ENCODE measurements at regions not wholly inside any gene's neighbourhood (a gene's known extent, or its start where the extent isn't known, plus 50 kb on each side); places are given as distances from the start of the nearest gene placed in this dataset.

- in situ Hi-C loops (cut with MboI; ENCODE audit: low pct_unique_long_range_greater_than_20kb, low sequenced_read_pairs) = no loop called here
- no peak for DNase-seq
Observed at GRCh38 chr10:85527616-85528317, 838.8 kb downstream of the GRID1 start.

- no peak for DNase-seq
- in situ Hi-C loops (cut with MboI; ENCODE audit: low pct_unique_long_range_greater_than_20kb, low sequenced_read_pairs) = no loop called here
Observed at GRCh38 chr10:85528318-85528652, 838.3 kb downstream of the GRID1 start.

- DNase-seq = no peak
- in situ Hi-C loops (cut with MboI; ENCODE audit: low pct_unique_long_range_greater_than_20kb, low sequenced_read_pairs) = no loop called here
Observed at GRCh38 chr10:85531706-85532105, 834.9 kb downstream of the GRID1 start.

- DNase-seq = no peak
- in situ Hi-C loops (cut with MboI; ENCODE audit: low pct_unique_long_range_greater_than_20kb, low sequenced_read_pairs) = no loop called here
Observed at GRCh38 chr10:85532773-85533172, 833.8 kb downstream of the GRID1 start.

- DNase-seq = no peak
- in situ Hi-C loops (cut with MboI; ENCODE audit: low pct_unique_long_range_greater_than_20kb, low sequenced_read_pairs) = no loop called here
Observed at GRCh38 chr10:85535926-85536325, 830.7 kb downstream of the GRID1 start.

- in situ Hi-C loops (cut with MboI; ENCODE audit: low pct_unique_long_range_greater_than_20kb, low sequenced_read_pairs) = no loop called here
- no peak for DNase-seq
Observed at GRCh38 chr10:85537561-85537960, 829.0 kb downstream of the GRID1 start.

GRCh38 chr10:85538601-85539000 lies 828.0 kb downstream of the GRID1 start:
- in situ Hi-C loops (cut with MboI; ENCODE audit: low pct_unique_long_range_greater_than_20kb, low sequenced_read_pairs) = no loop called here

GRCh38 chr10:85542152-85542551 lies 824.4 kb downstream of the GRID1 start:
- in situ Hi-C loops (cut with MboI; ENCODE audit: low pct_unique_long_range_greater_than_20kb, low sequenced_read_pairs) = no loop called here
- no peak for DNase-seq

More at GRCh38 chr10:85538601-85539000, 828.0 kb downstream of the GRID1 start:
- no peak for DNase-seq

- no peak for DNase-seq
- in situ Hi-C loops (cut with MboI; ENCODE audit: low pct_unique_long_range_greater_than_20kb, low sequenced_read_pairs) = no loop called here
Observed at GRCh38 chr10:85542936-85543730, 823.5 kb downstream of the GRID1 start.

GRCh38 chr10:85544956-85545355 lies 821.6 kb downstream of the GRID1 start:
- in situ Hi-C loops (cut with MboI; ENCODE audit: low pct_unique_long_range_greater_than_20kb, low sequenced_read_pairs) = no loop called here
- DNase-seq = no peak

- peak; percentile 11 for DNase-seq
- in situ Hi-C loops (cut with MboI; ENCODE audit: low pct_unique_long_range_greater_than_20kb, low sequenced_read_pairs) = no loop called here
Observed at GRCh38 chr10:85545874-85546273, 820.7 kb downstream of the GRID1 start.

GRCh38 chr10:85547460-85548023 lies 819.1 kb downstream of the GRID1 start:
- in situ Hi-C loops (cut with MboI; ENCODE audit: low pct_unique_long_range_greater_than_20kb, low sequenced_read_pairs) = no loop called here
- no peak for DNase-seq

GRCh38 chr10:85548034-85548433 lies 818.6 kb downstream of the GRID1 start:
- no peak for DNase-seq
- in situ Hi-C loops (cut with MboI; ENCODE audit: low pct_unique_long_range_greater_than_20kb, low sequenced_read_pairs) = no loop called here
